Mammary epithelial cell (primary cell): ENCODE measurements at regions not wholly inside any gene's neighbourhood (a gene's known extent, or its start where the extent isn't known, plus 50 kb on each side); places are given as distances from the start of the nearest gene placed in this dataset.

Source experiments
- CTCF ChIP-seq, 2 donors: IDR thresholded peaks in 1 of 2; conservative IDR thresholded peaks in 1 of 2; 2 replicates each; pipeline ENCODE4 v1.5.1; 2011 to 2012; ENCODE audit warnings: inconsistent platforms in 2 of 2, low read length in 2 of 2, mild to moderate bottlenecking in 2 of 2, control low read depth in 1 of 2, low read depth in 1 of 2; ENCODE audit not compliant: insufficient read depth in 1 of 2; ENCODE audit errors: extremely low read depth in 1 of 2
- EZH2 ChIP-seq: IDR thresholded peaks from 2 replicates; pipeline ENCODE4 v1.6.1; 2012; ENCODE audit warnings: low read length, inconsistent platforms, borderline replicate concordance

DNA sequence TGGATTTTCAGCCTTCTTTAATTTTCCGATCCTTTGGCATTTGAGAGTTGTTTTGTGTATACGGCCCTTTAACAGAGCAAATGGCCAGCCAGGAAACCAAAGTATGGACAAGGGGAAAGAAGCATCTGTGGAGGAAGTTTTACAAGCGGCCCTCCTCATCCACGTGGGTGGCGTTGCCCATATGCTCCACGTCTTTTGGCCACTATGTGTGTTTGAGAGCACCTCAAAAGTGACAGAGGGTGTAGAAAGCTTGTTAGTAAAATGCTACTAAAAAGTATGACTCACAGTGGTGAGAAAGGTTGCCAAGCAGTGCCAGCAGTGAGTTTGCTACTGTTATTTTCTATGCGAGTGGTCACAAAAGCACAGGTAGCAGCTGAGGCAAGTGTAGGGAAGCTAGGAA lies 451.8 kb upstream of the NPAP1 start:
- TF ChIP-seq CTCF (conservative IDR thresholded peaks at IDR 0.05 in 1 of 2, IDR thresholded peaks at IDR 0.05 in 1 of 2; ENCODE audit: extremely low read depth in 1 of 2, insufficient read depth in 1 of 2, low read depth in 1 of 2, low read length in 2 of 2), result no peak
- no peak for TF ChIP-seq EZH2
